ENCODE measurements at regions not wholly inside any gene's neighbourhood (a gene's known extent, or its start where the extent isn't known, plus 50 kb on each side); places are given as distances from the start of the nearest gene placed in this dataset.

DNA sequence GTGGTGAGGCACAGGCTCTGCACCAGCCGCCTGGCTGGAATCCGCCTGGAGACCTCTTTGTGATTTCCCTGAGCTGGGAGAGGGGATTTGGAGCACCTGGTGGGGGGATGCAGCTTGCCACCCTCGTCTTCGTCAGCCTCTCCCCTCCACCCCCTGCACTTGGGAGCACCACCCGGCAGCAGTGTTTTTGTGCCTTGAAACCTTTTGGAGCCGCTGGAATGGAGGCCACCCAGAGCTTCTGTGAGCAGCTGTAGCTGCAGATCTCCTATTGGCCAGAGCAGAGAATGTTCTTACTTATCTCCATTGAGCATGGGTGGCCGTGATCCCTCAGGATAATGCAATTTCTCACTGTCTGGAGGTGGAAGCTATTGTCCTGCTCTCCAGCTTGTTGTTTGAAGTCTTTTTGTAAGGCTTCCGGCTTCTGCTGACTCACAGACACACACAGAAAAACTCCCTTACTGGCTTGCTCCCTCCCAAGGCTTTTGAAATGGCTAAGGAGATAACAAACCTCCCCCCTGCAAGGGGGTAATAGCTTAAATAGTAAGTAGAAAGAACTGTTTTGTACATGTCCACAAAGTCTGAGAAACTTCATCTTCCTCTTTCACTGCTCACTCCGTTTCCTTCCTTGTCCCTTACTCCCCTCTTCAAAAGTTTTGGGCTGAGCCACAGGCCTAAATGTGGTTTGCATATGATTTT, 271.2 kb downstream of the PRL start:
- DNase-seq (ENCODE audit: low read depth, low spot score) = no peak
- in situ Hi-C loops (cut with HindIII; ENCODE audit: low pct_unique_long_range_greater_than_20kb, low sequenced_read_pairs) = no loop called here

DNA sequence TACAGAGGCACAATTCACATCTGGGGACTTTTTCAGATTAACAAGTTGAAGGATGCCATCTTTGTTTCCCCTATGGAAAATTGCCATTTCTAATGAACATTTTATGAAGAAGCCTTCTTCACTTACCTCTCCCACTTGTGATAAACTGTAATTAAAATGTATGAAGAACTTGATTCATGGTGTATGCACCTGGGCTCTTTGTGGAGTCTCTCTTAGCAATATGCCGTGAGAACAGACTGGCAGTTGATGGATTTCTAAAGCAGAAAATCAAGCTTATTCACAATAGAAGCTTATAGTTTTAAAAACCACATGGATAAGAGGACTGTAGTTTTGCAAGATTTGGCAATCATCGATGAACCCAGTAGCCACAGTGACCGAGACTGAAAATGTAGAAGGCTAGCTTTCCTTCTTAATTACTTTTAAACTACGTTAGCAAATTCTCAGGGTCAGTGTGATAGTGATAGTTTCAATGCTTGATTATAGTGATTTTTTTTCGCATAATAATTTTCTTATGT, 270.6 kb downstream of the PRL start:
- in situ Hi-C loops (cut with HindIII; ENCODE audit: low pct_unique_long_range_greater_than_20kb, low sequenced_read_pairs) = no loop called here
- DNase-seq (ENCODE audit: low read depth, low spot score) = no peak

DNA sequence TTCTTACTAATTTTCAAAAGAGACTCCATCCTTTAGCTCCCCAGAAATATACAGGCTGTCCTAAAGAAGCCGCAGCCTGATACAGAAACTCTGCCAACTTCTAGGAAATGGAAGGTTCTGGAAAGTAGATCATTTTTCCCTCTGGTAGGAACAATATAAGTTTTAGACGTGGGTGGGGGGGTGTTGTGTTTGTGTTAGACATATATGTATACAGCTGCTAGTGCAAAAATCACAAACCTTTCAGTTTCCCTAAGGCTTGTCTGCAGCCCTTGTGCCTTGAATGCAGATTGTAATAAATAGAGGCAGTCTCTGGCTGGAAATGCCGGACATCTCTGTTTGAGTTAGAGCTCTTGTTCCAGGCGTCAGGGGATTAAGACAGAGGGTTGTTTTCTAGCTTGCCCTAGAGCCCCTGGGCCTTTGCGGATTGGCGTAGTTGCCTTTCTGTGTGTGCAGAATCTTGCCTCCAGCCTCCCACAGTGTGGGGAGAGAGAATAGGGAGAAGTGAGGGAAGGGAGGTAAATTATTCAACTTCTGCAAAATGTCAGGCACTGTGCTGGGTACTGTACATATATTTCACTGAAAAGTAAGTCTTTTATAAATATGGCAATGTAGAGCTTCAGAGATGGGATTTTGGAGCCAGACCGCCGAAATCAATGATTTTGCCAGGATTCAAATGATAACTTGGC, 269.7 kb downstream of the PRL start:
- in situ Hi-C loops (cut with HindIII; ENCODE audit: low pct_unique_long_range_greater_than_20kb, low sequenced_read_pairs) = no loop called here

DNA sequence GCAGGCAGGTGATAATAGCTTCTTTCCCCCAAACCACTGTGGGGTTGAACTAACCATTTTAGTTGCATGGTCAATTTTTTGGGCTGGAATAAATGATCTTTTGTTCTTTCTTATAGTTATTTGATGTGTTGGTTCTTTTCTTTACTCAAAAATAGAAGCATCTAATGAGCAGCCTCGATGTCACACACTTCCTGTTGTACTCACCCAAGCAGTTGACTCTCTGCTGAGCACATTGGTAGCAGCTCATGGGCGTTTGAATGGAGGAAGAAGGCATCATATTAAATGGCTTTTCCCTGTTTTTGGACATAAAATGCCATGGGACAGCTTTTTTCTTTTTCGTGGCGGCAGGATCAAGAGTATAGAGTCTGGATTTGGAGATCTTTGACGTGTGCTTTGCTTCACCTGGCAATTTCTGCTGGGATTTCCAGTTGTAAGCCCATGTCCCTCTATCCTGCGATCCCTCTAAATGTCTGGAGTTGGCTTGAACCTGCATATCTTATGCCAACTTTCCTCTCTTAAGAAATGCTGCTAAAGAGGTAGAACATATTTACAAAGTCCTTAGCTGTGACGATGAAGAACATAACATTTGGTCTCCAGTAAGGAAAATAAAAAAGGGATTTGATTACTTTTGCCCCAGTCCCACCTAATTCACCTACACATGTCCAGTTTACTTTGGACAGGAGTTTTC, 268.3 kb downstream of the PRL start:
- in situ Hi-C loops (cut with HindIII; ENCODE audit: low pct_unique_long_range_greater_than_20kb, low sequenced_read_pairs) = no loop called here
- DNase-seq (ENCODE audit: low read depth, low spot score) = no peak

More for the DNA sequence above, 269.7 kb downstream of the PRL start:
- DNase-seq (ENCODE audit: low read depth, low spot score) = no peak

DNA sequence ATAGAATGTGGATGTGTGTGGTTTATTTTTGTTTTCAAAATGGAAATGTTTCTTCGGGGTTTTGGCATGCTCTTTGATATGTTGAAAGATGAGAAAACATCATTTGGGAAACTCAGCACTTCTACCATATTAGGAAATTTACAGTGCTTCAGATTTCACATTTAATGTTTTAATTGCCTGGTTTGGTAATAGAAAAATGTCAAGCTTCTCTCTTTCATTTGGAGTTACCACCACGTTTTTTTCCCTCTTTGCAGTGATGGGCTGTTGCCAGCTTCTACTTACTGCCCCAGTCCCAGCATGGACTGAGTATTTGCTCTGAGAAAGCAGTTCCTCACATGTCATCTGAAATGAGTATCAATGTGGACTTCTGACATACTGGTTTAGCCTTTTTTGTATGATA, 267.7 kb downstream of the PRL start:
- in situ Hi-C loops (cut with HindIII; ENCODE audit: low pct_unique_long_range_greater_than_20kb, low sequenced_read_pairs) = no loop called here
- DNase-seq (ENCODE audit: low read depth, low spot score) = no peak

DNA sequence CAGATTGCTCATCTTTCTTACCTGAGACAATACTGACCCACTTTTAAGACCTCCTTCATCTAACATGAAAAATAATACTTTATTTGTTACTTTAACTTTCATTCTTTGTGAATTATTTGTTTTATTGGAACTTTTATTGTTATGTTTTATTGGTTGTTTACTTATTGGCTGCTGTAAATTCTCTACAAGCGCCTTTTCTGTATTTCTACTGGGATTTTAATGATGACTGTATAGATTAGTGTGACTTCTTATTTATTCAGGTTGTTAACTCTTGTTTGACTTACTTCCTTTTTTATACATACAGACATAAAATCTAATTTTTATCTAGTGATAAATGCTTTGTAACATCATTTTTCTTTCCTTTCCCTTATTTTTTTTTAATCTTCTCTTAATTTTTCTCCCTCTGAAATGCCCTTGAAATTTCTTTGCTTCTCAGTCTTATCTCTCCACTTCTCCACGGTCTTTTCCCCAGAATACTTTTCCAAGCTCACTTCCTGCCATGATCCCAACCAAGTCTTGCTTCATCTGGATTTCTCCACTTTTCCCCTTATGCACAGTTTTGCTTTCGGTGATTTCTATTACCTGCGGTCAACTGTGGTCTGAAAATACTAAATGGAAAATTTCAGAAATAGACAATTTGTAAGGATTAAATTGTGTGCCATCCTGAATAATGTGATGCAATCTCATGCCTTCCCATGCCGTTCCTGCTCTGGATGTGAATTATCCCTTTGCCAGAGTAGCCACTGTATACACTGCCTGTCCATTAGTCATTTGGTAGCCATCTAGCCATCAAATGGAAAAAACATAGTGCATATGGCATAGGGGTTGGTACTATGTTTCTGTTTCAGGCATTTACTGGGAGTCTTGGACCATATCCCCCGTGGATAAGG, 265.9 kb downstream of the PRL start:
- in situ Hi-C loops (cut with HindIII; ENCODE audit: low pct_unique_long_range_greater_than_20kb, low sequenced_read_pairs) = no loop called here
- no peak for DNase-seq (ENCODE audit: low read depth, low spot score)

DNA sequence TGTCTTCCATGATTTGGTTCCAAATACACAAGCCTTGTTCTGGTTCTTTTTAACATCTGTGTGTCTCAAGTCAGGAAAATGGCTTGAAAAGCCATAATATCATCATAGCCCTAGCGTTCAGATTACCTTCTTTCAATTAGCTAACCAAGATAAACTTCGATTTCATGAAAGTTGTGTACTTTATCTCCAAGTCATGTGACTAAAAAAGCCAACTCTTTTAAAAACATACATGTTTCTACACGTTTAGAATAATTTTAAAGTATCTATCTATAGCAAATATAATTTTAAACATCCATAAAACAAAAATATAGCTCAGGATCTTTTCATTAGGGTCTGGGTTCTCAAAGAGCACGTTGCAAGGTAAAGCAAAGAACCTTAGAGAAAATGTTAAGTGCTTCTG, 261.1 kb downstream of the PRL start:
- no peak for DNase-seq (ENCODE audit: low read depth, low spot score)
- in situ Hi-C loops (cut with HindIII; ENCODE audit: low pct_unique_long_range_greater_than_20kb, low sequenced_read_pairs) = no loop called here

DNA sequence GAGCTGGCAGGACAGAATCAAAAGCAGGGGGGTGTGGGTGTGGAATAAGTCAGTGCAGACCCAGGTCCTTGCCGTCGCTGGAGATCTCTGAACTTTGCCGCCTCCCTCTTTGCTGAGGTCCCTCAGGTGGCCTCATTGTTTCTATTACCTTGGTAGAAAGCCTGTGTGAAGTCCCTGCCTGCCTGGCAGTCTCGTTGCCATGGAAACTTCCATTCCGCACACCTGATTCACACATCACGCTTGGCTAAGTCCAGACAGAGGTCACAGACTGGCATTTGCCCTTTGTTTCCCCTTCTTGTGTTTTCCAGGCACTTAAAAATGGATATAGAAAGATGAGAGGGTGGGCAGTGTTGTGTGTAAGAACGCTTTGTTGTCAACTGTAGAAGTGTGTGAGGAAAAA, 260.6 kb downstream of the PRL start:
- DNase-seq (ENCODE audit: low read depth, low spot score) = no peak

DNA sequence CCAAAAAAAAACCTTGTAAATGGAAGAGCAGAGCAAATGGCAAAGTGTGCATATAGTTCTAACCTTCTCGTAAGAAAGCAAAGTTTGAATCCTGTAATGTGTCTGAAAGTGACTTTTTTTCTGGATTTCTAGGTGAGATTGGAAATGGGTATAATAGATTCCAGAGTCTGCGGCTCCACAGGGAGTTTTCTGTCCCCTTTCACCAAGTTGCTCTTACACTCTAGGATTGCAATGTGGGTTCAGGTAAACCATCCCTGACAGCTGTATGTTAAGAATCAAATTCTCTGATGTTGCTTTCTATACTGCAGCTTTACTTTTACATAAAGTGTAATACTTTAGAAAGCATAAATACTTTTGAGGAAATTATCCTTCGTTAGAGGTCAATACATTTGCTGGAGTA, 260.1 kb downstream of the PRL start:
- DNase-seq (ENCODE audit: low read depth, low spot score) = no peak
- in situ Hi-C loops (cut with HindIII; ENCODE audit: low pct_unique_long_range_greater_than_20kb, low sequenced_read_pairs) = no loop called here

More for the DNA sequence above, 260.6 kb downstream of the PRL start:
- in situ Hi-C loops (cut with HindIII; ENCODE audit: low pct_unique_long_range_greater_than_20kb, low sequenced_read_pairs) = no loop called here

DNA sequence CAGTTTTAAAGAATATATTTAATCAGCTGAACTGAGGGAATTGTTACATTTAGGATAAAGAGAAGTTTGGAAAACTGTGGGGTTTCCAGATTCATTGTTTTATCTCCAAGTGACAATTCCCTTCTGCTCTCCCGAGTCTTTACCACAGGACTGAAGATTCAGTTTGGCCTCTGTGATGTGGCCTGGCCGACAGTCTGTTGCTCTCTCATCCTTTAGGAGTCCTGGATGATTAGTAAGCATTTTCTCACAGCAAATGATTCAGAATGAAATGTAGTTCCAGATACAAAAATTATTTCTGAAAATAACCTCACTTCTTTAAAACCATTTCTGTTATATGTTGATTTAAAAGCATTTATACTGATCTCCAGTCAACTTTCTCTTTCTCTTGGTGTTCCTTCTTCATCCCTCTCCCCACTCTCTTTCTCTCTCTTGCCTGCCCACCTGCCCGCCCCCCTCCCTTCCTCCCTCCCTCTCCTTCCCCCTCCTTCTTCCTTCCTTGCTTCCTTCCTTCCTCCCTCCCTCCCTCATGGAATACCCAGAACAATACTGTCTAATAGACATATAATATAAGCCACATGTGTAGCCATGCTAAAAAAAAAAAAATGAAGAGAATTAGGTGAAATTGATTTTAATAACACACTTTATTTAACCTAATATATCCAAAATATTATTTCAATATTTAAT, 254.9 kb downstream of the PRL start:
- in situ Hi-C loops (cut with HindIII; ENCODE audit: low pct_unique_long_range_greater_than_20kb, low sequenced_read_pairs) = no loop called here
- no peak for DNase-seq (ENCODE audit: low read depth, low spot score)

DNA sequence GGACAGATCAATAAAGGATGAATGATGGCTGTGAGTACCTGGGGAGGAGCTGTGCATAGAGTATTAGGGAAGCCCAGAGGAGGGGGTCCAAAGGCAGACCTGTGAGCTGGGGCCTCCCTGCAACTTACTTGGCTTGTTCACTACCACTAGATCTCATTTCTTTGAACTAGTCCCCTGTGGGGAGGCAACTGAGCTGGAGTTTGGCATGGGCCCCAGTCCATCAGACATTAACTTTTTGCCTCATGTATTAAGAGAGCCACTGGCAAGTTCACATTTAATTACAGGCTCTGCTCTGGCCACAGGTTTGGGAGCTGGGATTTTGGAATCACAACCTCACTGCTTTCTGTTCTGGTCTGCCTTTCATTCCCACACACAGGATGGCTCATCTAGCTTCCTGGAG, 254.1 kb downstream of the PRL start:
- in situ Hi-C loops (cut with HindIII; ENCODE audit: low pct_unique_long_range_greater_than_20kb, low sequenced_read_pairs) = no loop called here
- no peak for DNase-seq (ENCODE audit: low read depth, low spot score)

DNA sequence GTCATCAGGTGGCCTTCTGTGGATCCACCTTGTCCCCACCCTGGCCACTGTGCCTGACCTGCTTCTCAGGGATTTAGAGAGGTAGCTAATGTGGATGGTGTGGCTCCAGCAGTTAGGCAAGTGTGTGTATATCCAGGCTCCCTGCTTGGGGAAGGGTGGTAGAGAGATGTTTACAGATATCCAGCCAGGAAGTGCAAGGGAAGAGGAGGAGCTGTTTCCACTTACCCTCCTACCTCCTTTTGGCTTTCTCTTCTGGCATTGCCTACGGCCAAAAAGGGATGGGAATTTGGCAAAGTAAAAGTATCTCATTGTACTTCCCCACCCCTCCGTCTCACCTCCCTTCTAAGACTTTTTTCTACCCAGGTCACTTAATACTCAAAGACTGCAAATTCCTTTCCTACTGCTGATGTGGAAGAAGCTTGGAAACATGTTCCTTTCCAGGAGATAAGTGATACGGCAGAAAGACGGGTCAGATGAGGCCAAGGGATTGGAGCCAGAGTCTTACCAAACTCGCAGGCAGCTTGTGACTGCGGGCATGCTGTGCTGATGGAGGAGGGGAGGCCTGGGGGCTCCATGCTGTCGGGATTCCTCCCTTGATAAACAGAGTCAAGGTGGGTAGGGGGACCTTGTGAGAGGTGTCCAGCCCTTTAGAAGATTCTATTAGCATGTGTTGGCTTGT, 253.4 kb downstream of the PRL start:
- in situ Hi-C loops (cut with HindIII; ENCODE audit: low pct_unique_long_range_greater_than_20kb, low sequenced_read_pairs) = no loop called here
- no peak for DNase-seq (ENCODE audit: low read depth, low spot score)

DNA sequence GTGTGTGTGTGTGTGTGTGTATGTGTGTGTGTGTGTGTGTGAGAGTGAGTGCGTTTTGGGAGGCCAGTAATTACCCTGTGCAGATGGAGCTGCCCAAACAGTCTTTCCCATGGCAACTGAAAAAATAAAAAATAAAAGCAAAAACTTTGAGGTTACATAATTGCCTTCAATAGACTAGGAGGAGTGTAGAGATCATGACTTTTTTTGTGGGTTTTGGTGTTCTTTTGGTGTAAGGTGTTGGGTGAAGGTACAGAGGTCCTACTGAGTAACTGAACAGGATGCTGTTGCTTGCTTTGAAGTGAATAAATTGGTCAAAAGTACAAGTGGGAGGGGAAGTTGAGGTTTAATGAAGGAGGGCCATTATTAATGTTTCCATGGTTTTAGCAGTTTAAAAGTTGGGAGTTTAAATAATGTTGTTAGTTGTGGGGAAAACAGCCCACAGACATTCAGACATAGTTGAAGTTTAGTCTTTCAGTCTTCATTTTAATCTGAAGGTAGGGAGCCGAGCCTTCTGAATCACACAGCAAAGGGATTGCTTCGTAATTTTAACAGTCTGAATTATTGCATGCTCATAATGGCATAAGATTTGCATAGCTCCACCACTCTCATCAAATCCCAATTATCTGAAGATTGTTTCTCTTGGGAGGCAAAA, 251.4 kb downstream of the PRL start:
- in situ Hi-C loops (cut with HindIII; ENCODE audit: low pct_unique_long_range_greater_than_20kb, low sequenced_read_pairs) = no loop called here
- DNase-seq (ENCODE audit: low read depth, low spot score) = no peak

DNA sequence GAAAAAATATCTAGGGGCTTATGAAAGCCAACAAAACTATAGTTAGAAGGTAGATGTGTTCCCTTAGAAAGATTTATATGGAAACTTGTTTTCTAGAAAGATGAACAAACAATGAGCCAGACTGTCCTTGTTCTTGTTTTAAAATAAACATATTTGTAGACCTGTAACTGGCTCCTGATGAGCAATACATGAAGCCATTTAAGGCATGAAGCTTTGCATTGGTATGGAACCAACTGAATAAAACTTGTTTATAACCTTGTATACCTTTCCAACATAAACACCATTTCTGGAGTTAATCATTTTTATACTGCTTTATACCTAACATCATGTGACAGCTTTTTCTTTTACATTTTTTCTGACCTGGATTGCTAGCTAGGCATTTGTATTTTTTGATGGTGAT, 247.8 kb downstream of the PRL start:
- in situ Hi-C loops (cut with HindIII; ENCODE audit: low pct_unique_long_range_greater_than_20kb, low sequenced_read_pairs) = no loop called here
- no peak for DNase-seq (ENCODE audit: low read depth, low spot score)

DNA sequence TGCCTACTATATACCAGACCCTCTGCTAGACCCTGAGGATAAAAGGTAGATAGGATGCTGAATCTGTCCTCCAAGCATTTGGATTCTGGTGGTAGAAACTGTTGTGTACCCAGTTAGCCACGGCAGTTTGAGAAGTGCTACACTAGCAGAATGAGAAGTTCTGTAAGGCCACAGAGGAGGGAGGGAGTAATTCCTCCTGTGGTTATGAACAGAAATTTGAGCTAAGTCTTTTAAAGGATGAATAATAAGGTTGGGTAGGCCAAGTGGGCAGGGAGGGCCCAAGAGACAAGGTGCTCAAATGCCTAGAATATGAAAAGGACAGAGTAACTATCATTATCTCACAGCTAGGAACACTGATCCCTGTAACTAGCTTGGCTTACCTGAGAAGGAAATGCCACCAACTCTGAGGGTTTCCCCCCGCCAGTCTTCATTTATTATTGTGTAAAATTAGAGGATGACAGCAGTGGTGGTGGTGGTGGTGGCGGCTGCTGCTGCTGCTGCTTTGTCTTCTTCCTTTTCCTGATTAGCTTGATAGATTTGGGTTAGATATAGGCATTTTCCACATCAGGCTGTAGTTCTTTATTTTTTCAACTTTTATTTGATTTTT, 243.3 kb downstream of the PRL start:
- DNase-seq (ENCODE audit: low read depth, low spot score) = no peak
- in situ Hi-C loops (cut with HindIII; ENCODE audit: low pct_unique_long_range_greater_than_20kb, low sequenced_read_pairs) = no loop called here

DNA sequence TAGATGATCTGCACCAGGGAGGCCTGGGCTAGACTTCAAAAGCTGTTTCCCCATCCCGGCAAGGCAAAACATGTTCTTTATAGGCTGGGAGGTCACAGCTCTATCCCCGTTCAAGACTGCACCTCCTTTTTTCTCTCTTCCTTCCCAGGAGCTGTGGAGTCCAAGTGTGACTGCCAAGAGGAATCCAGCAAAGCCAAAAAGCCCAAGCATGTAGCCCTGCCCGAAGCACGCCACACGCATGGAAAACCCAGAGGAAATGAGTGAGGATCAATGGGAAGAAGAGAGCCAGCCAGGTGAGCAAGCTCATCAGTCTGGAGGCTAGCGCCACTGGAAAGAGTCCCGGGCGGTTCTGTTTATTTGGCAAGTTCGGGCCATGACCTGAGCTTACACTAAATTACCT, 240.4 kb downstream of the PRL start:
- in situ Hi-C loops (cut with HindIII; ENCODE audit: low pct_unique_long_range_greater_than_20kb, low sequenced_read_pairs) = no loop called here
- no peak for DNase-seq (ENCODE audit: low read depth, low spot score)

Data from SK-MEL-5 (cell line).